NB4 (cell line): ENCODE measurements at regions not wholly inside any gene's neighbourhood (a gene's known extent, or its start where the extent isn't known, plus 50 kb on each side); places are given as distances from the start of the nearest gene placed in this dataset.

ENCODE experiments used
- CTCF ChIP-seq: IDR thresholded peaks from one replicate; pipeline ENCODE4 v1.5.1; 2012; ENCODE audit warnings: low read depth, low read length
- POLR2A ChIP-seq: IDR thresholded peaks from 2 replicates; pipeline ENCODE4 v1.6.1; 2011; ENCODE audit warnings: mild to moderate bottlenecking; ENCODE audit not compliant: insufficient read length; ENCODE audit errors: extremely low read depth
- TF ChIP-seq, protein P1 (sequence below): IDR thresholded peaks from 2 replicates; pipeline ENCODE4 v1.6.1; 2011; ENCODE audit warnings: low read depth, low read length

GRCh38 chr4:22217480-22217879 is 268.9 kb upstream of the KCNIP4 start:
- TF ChIP-seq POLR2A (no peak), CTCF (no peak)
- TF ChIP-seq, protein P1, sequence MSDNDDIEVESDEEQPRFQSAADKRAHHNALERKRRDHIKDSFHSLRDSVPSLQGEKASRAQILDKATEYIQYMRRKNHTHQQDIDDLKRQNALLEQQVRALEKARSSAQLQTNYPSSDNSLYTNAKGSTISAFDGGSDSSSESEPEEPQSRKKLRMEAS, result no peak
